Adrenal gland (tissue), 9 donors: ENCODE measurements at regions not wholly inside any gene's neighbourhood (a gene's known extent, or its start where the extent isn't known, plus 50 kb on each side); places are given as distances from the start of the nearest gene placed in this dataset.

Experiments
- DNase-seq, 7 donors: peaks; one replicate each; pipeline ENCODE4 v3.0.0-alpha.2; 2019 to 2020
- H3K27ac ChIP-seq, 5 donors: fragments of 200-600 bp; sonication (generic) in 4 of 5; 1 replicate in 3 of 5; 2 replicates in 2 of 5; pipeline versions ENCODE4 v1.5.1 to v1.8.0; 2016 to 2020; ENCODE audit warnings: mild to moderate bottlenecking in 1 of 5
- H3K27me3 ChIP-seq: fragments of 200-600 bp; 2 replicates; pipeline ENCODE4 v1.8.0; 2021
- H3K36me3 ChIP-seq, 2 donors: fragments of 200-600 bp; replicated peaks in 1 of 2; 1 replicate in 1 of 2; 2 replicates in 1 of 2; pipeline versions ENCODE4 v1.5.1 to v1.8.0; 2018 to 2022
- H3K4me1 ChIP-seq, 2 donors: fragments of 200-600 bp; replicated peaks in 1 of 2; 1 replicate in 1 of 2; 2 replicates in 1 of 2; pipeline versions ENCODE4 v1.5.1 to v1.8.0; 2018 to 2021
- H3K4me3 ChIP-seq, 4 donors: fragments of 200-600 bp; sonication (generic) in 3 of 4; one replicate each; pipeline ENCODE4 v1.5.1; 2016 to 2018
- H3K9me3 ChIP-seq, 3 donors: fragments of 200-600 bp; sonication (generic) in 1 of 3; replicated peaks in 1 of 3; 1 replicate in 2 of 3; 2 replicates in 1 of 3; pipeline versions ENCODE4 v1.5.1 to v1.8.0; 2016 to 2021
- POLR2A ChIP-seq, 2 donors: fragments of 450-650 bp; IDR thresholded peaks; one replicate each; pipeline ENCODE4 v1.6.1; 2017; ENCODE audit warnings: antibody characterized with exemption in 2 of 2, mild to moderate bottlenecking in 2 of 2, moderate library complexity in 1 of 2
- WGBS, 4 donors: extraction: QIAGEN DNeasy Blood & Tissue Kit in 2 of 4; methylation state at CpG; one replicate each; pipeline versions ENCODE4 v1.1.5 to v1.1.7; 2013 to 2017; 5-methylcytosine and 5-hydroxymethylcytosine counted together
- intact Hi-C, 2 donors: fragments of 100-400 bp; cut with DNase I; formaldehyde crosslinking; loops; one replicate each; pipeline versions ENCODE4 v1.14.1 to v1.15.0; 2022 to 2023
- TF ChIP-seq, protein P1 (sequence below), 6 experiments: fragments of 450-650 bp in 4 of 6; fragments of 200-600 bp in 2 of 6; sonication (generic) in 1 of 6; IDR thresholded peaks; 1 replicate in 5 of 6; 2 replicates in 1 of 6; pipeline versions ENCODE4 v1.5.1 to v1.8.0; 2016 to 2021; ENCODE audit warnings: antibody characterized with exemption in 6 of 6, mild to moderate bottlenecking in 2 of 6, moderate library complexity in 1 of 6
- donor health status: healthy with polysubstance abuse.
- donor health status: Bipolar disorder and iron deficiency.
- donor health status: DM: yes; HTN: yes; CAD: no.
- donor health status: DM: no; HTN: no; CAD: no.
- donor health status: DM: no; HTN: no; CAD: no.

DNA sequence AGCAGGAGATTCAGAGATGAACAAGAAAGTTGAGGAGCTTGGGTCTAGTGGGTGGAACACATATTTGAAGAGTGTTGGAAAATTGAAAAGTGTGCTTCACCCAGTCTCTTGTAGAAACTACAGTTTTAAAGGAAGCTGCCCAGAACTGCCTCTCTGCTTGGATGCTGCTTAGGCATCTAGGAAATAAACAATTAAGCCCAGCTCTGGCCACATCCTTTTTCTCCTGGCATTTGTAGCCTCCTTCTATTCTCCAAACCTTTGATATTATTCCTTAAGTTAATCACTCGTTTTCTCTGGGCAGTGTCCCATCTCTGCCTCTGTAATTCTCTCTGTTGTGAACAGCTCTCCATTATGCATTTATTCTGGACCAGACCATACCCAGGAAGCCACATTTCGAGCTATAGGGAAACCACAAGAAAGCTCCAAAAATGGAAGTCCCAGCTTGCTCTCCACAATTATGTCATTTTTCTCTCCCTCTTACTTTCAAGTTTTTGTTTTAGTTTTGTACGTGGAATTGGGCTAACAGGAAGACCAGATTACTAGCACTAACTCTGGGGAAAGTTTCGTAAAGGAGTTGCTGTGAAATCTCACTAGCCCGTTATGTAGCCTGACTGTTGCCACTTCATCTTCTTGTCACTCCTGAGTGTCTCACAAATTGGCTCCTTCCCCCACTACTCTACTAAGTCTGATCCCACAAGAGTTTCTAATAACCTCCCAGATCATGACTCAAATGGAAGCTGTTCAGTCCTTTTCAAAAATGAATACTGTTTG, 102.2 kb downstream of the NTMT2 start:
- no peak for TF ChIP-seq POLR2A (IDR thresholded peaks at IDR 0.05)
- TF ChIP-seq, protein P1, sequence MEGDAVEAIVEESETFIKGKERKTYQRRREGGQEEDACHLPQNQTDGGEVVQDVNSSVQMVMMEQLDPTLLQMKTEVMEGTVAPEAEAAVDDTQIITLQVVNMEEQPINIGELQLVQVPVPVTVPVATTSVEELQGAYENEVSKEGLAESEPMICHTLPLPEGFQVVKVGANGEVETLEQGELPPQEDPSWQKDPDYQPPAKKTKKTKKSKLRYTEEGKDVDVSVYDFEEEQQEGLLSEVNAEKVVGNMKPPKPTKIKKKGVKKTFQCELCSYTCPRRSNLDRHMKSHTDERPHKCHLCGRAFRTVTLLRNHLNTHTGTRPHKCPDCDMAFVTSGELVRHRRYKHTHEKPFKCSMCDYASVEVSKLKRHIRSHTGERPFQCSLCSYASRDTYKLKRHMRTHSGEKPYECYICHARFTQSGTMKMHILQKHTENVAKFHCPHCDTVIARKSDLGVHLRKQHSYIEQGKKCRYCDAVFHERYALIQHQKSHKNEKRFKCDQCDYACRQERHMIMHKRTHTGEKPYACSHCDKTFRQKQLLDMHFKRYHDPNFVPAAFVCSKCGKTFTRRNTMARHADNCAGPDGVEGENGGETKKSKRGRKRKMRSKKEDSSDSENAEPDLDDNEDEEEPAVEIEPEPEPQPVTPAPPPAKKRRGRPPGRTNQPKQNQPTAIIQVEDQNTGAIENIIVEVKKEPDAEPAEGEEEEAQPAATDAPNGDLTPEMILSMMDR (IDR thresholded peaks at IDR 0.05), result no peak
- intact Hi-C loops, result no loop called here
- no peak overlapping the region for H3K4me3 ChIP-seq
- no peaks in the 10 kb centered on the region for H3K9me3 ChIP-seq
- H3K27ac ChIP-seq, result no peak overlapping the region
- WGBS, 4 donors, result 66 to 76% (median 70%) methylated on average over 5 of the region's 5 CpGs
- no peaks in the 10 kb centered on the region for H3K4me1 ChIP-seq
- no peak for DNase-seq
- H3K36me3 ChIP-seq, result no peaks in the 10 kb centered on the region
- H3K27me3 ChIP-seq, result no peaks in the 10 kb centered on the region

DNA sequence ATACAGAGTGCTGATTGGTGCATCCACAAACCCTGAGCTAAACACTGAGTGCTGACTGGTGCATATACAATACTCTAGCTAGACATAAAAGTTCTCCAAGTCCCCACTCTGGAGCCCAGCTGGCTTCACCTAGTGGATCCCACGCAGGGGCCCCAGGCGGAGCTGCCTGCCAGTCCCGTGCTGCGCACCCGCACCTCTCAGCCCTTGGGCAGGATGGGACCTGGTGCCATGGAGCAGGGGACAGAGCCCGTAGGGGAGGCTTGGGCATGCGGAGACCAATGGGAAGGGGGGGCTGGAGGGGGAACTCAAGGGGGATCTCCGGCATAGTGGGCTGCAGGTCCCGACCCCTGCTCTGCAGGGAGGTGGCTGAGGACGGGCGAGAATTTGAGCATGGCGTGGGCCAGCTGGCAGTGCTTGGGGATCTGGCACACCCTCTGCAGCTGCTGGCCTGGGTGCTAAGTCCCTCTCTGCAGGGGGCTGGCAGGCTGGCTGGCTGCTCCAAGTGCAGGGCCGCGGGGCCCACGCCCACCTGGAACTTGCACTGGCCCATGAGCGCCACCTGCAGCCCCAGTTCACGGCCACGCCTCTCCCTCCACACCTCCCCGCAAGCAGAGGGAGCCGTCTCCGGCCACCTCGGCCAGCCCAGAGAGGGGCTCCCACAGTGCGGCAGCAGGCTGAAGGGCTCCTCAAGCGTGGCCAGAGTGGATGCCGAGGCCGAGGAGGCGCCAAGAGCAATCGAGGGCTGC, 104.9 kb downstream of the NTMT2 start:
- H3K9me3 ChIP-seq, result no peaks in the 10 kb centered on the region
- no peak for DNase-seq
- H3K4me1 ChIP-seq, result no peaks in the 10 kb centered on the region
- no peak overlapping the region for H3K27ac ChIP-seq
- no peak for TF ChIP-seq POLR2A (IDR thresholded peaks at IDR 0.05)
- TF ChIP-seq, protein P1 (IDR thresholded peaks at IDR 0.05), result no peak
- H3K27me3 ChIP-seq, result no peaks in the 10 kb centered on the region
- H3K4me3 ChIP-seq, result no peak overlapping the region
- WGBS, 4 donors, result 95 to 99% (median 96%) methylated on average over 12 to 28 of the region's 28 CpGs
- H3K36me3 ChIP-seq, result no peaks in the 10 kb centered on the region
- intact Hi-C loops, result no loop called here

DNA sequence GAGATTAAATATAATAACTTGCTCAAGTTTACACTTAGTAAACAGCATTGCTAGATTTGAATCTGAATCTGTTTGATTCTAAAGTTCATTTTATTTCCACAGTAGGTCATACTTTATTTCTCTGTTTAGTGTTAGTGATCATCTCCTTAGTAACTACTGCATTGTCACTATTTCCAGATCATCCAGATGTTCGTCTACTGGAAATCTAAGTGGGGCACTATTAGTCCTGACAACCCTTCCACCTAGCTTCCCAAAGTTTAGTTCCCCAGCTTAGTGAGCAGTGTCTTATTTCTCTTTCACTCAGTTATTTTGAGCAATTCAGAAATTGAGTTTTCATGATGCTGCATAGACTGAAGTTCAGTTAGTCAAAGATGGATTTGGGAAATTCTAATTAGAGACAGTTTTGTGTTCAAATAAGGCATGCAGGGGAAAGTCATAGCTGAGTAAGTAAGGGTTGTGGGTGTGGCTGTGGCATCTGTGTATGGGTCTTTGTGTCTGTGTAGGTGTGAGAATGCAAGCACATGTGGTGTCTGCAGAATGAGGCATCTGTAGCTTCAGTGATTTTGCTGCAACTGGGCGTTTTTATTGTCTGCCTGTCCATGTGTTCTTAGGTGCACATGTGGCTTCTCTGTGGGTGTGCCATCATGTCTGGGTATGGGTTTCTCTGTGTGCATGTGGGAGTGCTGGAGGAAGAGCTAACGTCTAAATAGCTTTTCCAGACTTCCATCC, 107.3 kb downstream of the NTMT2 start:
- Histone ChIP-seq H3K36me3 (no peaks in the 10 kb centered on the region), H3K27ac (no peak overlapping the region), H3K27me3 (no peaks in the 10 kb centered on the region), H3K4me1 (no peaks in the 10 kb centered on the region), H3K4me3 (no peak overlapping the region), H3K9me3 (no peaks in the 10 kb centered on the region)
- intact Hi-C loops, result no loop called here
- WGBS, 4 donors, result 64 to 82% (median 69%) methylated on average over 3 of the region's 3 CpGs
- TF ChIP-seq, protein P1 (IDR thresholded peaks at IDR 0.05), result no peak
- TF ChIP-seq POLR2A (IDR thresholded peaks at IDR 0.05), result no peak
- DNase-seq, result no peak

DNA sequence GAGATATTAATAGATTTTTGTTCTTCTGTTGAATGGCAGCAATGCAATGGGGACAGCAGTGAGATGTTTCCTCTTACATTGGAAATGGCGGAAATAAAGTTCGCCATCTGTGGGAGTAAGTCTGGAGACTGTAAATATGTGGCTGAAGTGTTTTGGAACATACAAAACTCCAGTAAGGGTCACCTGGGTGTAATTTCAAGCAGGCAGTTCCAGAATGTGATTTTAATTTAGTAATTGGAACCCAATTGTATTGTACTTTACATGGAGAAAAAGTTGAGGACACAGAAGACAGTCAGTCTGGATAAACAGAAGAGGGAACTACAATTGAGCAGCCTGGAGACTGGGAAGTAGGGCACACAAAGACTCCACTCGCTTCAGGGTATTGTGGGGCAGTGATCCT, 108.6 kb downstream of the NTMT2 start:
- Histone ChIP-seq H3K27me3 (no peaks in the 10 kb centered on the region), H3K9me3 (no peaks in the 10 kb centered on the region), H3K4me3 (no peak overlapping the region), H3K36me3 (no peaks in the 10 kb centered on the region), H3K4me1 (no peaks in the 10 kb centered on the region), H3K27ac (no peak overlapping the region)
- WGBS, 4 donors, result 89 to 94% (median 93%) methylated on average over 3 of the region's 3 CpGs
- intact Hi-C loops, result no loop called here
- TF ChIP-seq POLR2A (IDR thresholded peaks at IDR 0.05), result no peak
- TF ChIP-seq, protein P1 (IDR thresholded peaks at IDR 0.05), result no peak
- no peak for DNase-seq
